Adrenal gland (tissue), 9 donors: ENCODE measurements at regions not wholly inside any gene's neighbourhood (a gene's known extent, or its start where the extent isn't known, plus 50 kb on each side); places are given as distances from the start of the nearest gene placed in this dataset.
A peak's percentile ranks its signal among the peaks of the same experiment; 100 is the strongest.

Experiments used
- DNase-seq, 7 donors: peaks; one replicate each; pipeline ENCODE4 v3.0.0-alpha.2; 2019 to 2020
- H3K27ac ChIP-seq, 5 donors: fragments of 200-600 bp; sonication (generic) in 4 of 5; 1 replicate in 3 of 5; 2 replicates in 2 of 5; pipeline versions ENCODE4 v1.5.1 to v1.8.0; 2016 to 2020; ENCODE audit warnings: mild to moderate bottlenecking in 1 of 5
- H3K27me3 ChIP-seq: fragments of 200-600 bp; 2 replicates; pipeline ENCODE4 v1.8.0; 2021
- H3K36me3 ChIP-seq, 2 donors: fragments of 200-600 bp; replicated peaks in 1 of 2; 1 replicate in 1 of 2; 2 replicates in 1 of 2; pipeline versions ENCODE4 v1.5.1 to v1.8.0; 2018 to 2022
- H3K4me1 ChIP-seq, 2 donors: fragments of 200-600 bp; replicated peaks in 1 of 2; 1 replicate in 1 of 2; 2 replicates in 1 of 2; pipeline versions ENCODE4 v1.5.1 to v1.8.0; 2018 to 2021
- H3K4me3 ChIP-seq, 4 donors: fragments of 200-600 bp; sonication (generic) in 3 of 4; one replicate each; pipeline ENCODE4 v1.5.1; 2016 to 2018
- H3K9me3 ChIP-seq, 3 donors: fragments of 200-600 bp; sonication (generic) in 1 of 3; replicated peaks in 1 of 3; 1 replicate in 2 of 3; 2 replicates in 1 of 3; pipeline versions ENCODE4 v1.5.1 to v1.8.0; 2016 to 2021
- POLR2A ChIP-seq, 2 donors: fragments of 450-650 bp; IDR thresholded peaks; one replicate each; pipeline ENCODE4 v1.6.1; 2017; ENCODE audit warnings: antibody characterized with exemption in 2 of 2, mild to moderate bottlenecking in 2 of 2, moderate library complexity in 1 of 2
- WGBS, 4 donors: extraction: QIAGEN DNeasy Blood & Tissue Kit in 2 of 4; methylation state at CpG; one replicate each; pipeline versions ENCODE4 v1.1.5 to v1.1.7; 2013 to 2017; 5-methylcytosine and 5-hydroxymethylcytosine counted together
- intact Hi-C, 2 donors: fragments of 100-400 bp; cut with DNase I; formaldehyde crosslinking; loops; one replicate each; pipeline versions ENCODE4 v1.14.1 to v1.15.0; 2022 to 2023
- small RNA-seq, 2 donors: library from RNA; depleted of rRNA; stranded (forward); fragments of <200 nt; gene quantifications; one replicate each; pipeline ENCODE3, GENCODE V24; 2016
- TF ChIP-seq, protein P1 (sequence below), 6 experiments: fragments of 450-650 bp in 4 of 6; fragments of 200-600 bp in 2 of 6; sonication (generic) in 1 of 6; IDR thresholded peaks; 1 replicate in 5 of 6; 2 replicates in 1 of 6; pipeline versions ENCODE4 v1.5.1 to v1.8.0; 2016 to 2021; ENCODE audit warnings: antibody characterized with exemption in 6 of 6, mild to moderate bottlenecking in 2 of 6, moderate library complexity in 1 of 6
- donor health status: healthy with polysubstance abuse.
- donor health status: Bipolar disorder and iron deficiency.
- donor health status: DM: yes; HTN: yes; CAD: no.
- donor health status: DM: no; HTN: no; CAD: no.
- donor health status: DM: no; HTN: no; CAD: no.

DNA sequence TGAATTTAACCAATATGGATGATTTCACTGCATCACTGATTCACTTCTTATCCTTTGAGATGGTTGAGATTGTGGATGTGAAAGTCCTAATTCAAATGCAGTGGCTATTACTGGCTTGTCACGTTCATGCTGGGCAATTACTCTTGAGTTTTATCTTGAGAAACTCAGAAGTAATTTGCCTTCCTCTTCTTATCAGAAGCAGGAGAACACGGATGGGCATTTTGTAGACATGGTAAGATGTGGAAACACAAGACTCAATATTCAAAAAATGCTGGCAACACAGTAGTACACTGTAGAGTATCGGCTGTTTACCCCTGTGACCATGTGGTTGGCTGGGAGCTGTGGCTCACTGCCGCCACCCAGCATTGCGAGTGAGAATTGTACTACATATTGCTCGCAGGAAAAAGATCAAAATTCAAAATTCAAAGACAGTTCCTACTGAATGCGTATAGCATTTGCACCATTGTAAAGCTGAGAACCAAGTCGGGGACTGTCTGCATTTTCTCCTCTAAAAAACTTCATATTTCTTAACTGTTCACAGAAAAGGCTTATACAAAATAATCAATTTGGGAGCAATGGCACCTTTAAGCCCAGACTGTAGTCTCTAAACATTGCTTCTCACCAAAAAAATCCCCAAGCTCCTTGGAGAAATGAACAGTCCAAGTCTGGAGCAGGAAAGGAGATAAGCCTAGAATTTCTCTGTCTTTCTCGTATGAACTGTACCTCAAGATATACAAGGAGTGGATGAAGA lies 61.9 kb upstream of the ELOVL5 start:
- H3K36me3 ChIP-seq, result no peaks in the 10 kb centered on the region
- no peak for TF ChIP-seq POLR2A (IDR thresholded peaks at IDR 0.05)
- TF ChIP-seq, protein P1, sequence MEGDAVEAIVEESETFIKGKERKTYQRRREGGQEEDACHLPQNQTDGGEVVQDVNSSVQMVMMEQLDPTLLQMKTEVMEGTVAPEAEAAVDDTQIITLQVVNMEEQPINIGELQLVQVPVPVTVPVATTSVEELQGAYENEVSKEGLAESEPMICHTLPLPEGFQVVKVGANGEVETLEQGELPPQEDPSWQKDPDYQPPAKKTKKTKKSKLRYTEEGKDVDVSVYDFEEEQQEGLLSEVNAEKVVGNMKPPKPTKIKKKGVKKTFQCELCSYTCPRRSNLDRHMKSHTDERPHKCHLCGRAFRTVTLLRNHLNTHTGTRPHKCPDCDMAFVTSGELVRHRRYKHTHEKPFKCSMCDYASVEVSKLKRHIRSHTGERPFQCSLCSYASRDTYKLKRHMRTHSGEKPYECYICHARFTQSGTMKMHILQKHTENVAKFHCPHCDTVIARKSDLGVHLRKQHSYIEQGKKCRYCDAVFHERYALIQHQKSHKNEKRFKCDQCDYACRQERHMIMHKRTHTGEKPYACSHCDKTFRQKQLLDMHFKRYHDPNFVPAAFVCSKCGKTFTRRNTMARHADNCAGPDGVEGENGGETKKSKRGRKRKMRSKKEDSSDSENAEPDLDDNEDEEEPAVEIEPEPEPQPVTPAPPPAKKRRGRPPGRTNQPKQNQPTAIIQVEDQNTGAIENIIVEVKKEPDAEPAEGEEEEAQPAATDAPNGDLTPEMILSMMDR (IDR thresholded peaks at IDR 0.05), result peak; percentile 39 to 81 (median 71)
- no peak overlapping the region for H3K4me3 ChIP-seq
- intact Hi-C loops, result loop anchor here (5.0 to 10.0 kb wide), 4 partner anchors 46 to 238 kb away; no protein-coding TSS in a partner anchor
- H3K9me3 ChIP-seq, result no peaks in the 10 kb centered on the region
- H3K27ac ChIP-seq, result no peak overlapping the region
- WGBS, 4 donors, result 43 to 58% (median 52%) methylated on average over 9 of the region's 9 CpGs
- H3K4me1 ChIP-seq, result peaks cover 0 to 5% of the 10 kb centered on the region in 2 donors
- DNase-seq, result peak; percentile 50 to 76 (median 65)
- H3K27me3 ChIP-seq, result no peaks in the 10 kb centered on the region

DNA sequence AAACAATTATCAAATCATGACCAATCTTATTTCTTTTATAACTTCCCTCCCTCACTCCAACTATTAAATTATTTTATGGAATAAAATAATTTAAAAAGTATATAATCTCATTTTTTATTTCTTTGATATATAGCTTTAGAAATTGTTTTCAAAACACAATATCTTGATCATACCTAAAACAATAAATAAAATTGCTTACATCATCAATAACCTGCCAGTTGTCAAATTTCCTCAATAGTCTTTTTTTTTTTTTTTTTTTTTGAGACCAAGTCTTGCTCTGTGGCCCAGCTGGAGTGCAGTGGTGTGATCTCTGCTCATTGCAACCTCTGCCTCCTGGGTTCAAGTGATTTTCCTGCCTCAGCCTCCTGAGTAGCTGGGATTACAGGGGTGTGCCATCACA lies 60.1 kb upstream of the ELOVL5 start:
- DNase-seq, result no peak
- no peak for TF ChIP-seq POLR2A (IDR thresholded peaks at IDR 0.05)
- TF ChIP-seq, protein P1 (IDR thresholded peaks at IDR 0.05), result no peak
- intact Hi-C loops, result no loop called here
- Histone ChIP-seq H3K27me3 (no peaks in the 10 kb centered on the region), H3K4me1 (peaks cover 0 to 5% of the 10 kb centered on the region in 2 donors), H3K36me3 (no peaks in the 10 kb centered on the region), H3K9me3 (no peaks in the 10 kb centered on the region), H3K27ac (no peak overlapping the region), H3K4me3 (no peak overlapping the region)

DNA sequence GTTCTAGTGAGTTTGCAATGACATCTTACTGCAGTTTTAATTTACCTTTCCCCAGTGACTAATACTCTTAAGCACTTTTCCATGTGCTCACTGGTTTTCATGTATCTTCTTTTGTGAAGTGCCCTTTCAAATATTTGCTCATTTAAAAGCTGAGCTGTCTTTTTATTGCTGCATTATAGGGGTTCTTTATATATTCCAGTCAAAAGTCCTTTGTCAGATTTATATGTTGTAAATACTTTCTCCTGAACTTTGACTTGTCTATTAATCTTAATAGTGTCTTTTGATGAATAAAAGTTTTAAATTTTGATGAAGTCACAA lies 50.2 kb upstream of the ELOVL5 start:
- H3K4me3 ChIP-seq, result no peak overlapping the region
- no peak overlapping the region for H3K27ac ChIP-seq
- no peak for DNase-seq
- H3K4me1 ChIP-seq, result no peaks in the 10 kb centered on the region
- intact Hi-C loops, result no loop called here
- H3K36me3 ChIP-seq, result no peaks in the 10 kb centered on the region
- TF ChIP-seq POLR2A (IDR thresholded peaks at IDR 0.05), result no peak
- TF ChIP-seq, protein P1 (IDR thresholded peaks at IDR 0.05), result no peak
- no peaks in the 10 kb centered on the region for H3K27me3 ChIP-seq
- H3K9me3 ChIP-seq, result no peaks in the 10 kb centered on the region

DNA sequence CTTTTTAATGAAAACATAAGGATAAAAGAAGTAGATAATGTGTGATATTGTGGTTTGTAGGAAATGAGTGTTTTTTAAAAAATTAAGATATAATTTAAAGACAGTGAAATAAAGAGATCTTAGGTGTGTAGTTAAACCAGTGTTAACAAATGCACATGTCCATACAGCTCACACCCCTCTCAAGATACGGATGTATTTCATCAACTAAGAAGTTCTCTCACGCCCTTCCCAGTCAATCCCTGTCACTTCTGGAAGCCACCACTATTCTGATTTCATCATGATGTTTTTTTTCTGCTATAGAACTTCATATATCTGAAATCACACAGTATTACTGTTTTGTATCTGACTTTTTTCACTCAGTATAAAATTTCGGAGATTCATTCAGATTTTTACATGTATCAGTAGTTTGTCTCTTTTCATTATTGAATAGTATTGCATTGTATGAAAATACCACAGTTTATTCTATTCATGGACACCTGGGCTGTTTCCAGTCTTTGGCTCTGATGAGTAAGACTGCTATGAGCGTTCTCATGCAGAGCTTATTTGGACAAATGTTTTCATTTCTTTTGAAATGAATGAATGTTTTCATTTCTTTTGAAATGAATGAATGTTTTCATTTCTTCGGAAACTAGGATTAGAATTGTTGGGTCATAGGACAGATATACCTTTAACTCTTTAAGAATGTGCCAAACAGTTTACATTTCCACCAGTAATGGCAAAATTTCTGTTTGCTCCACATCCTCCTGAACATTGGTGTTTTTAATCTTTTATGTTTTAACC lies 49.7 kb upstream of the ELOVL5 start:
- H3K27me3 ChIP-seq, result no peaks in the 10 kb centered on the region
- H3K9me3 ChIP-seq, result no peaks in the 10 kb centered on the region
- intact Hi-C loops, result no loop called here
- no peaks in the 10 kb centered on the region for H3K4me1 ChIP-seq
- no peak overlapping the region for H3K4me3 ChIP-seq
- no peaks in the 10 kb centered on the region for H3K36me3 ChIP-seq
- WGBS, 4 donors, result 73 to 85% (median 80%) methylated on average over 5 of the region's 5 CpGs
- DNase-seq, result no peak
- H3K27ac ChIP-seq, result no peak overlapping the region
- TF ChIP-seq POLR2A (IDR thresholded peaks at IDR 0.05), result no peak
- TF ChIP-seq, protein P1 (IDR thresholded peaks at IDR 0.05), result no peak

Small RNA genes lying in the stretch of these regions (small RNA-seq; reads per million reads assigned to genes)
- gene NANOGP3, result 0 reads per million in 2 donors
